Hepatocyte (in vitro differentiated cells): ENCODE measurements at regions not wholly inside any gene's neighbourhood (a gene's known extent, or its start where the extent isn't known, plus 50 kb on each side); places are given as distances from the start of the nearest gene placed in this dataset.

Source experiments
- DNase-seq: peaks from one replicate; pipeline ENCODE4 v3.0.0-alpha.2; 2016; ENCODE audit warnings: low spot score
- H2AFZ ChIP-seq: fragments of 200-600 bp; sonication (generic); 2 replicates; pipeline ENCODE4 v1.6.0; 2016; ENCODE audit warnings: antibody characterized with exemption, mild to moderate bottlenecking
- H3K27ac ChIP-seq: fragments of 200-600 bp; sonication (generic); 2 replicates; pipeline ENCODE4 v1.5.1; 2016; ENCODE audit warnings: mild to moderate bottlenecking
- H3K27me3 ChIP-seq: fragments of 200-600 bp; sonication (generic); 2 replicates; pipeline ENCODE4 v1.6.1; 2016
- H3K36me3 ChIP-seq: fragments of 200-600 bp; sonication (generic); replicated peaks from 2 replicates; pipeline ENCODE4 v1.5.1; 2016; ENCODE audit warnings: low read depth; ENCODE audit not compliant: insufficient read depth
- H3K4me1 ChIP-seq: fragments of 200-600 bp; sonication (generic); 2 replicates; pipeline ENCODE4 v1.5.1; 2016; ENCODE audit warnings: mild to moderate bottlenecking, moderate library complexity; ENCODE audit not compliant: insufficient read depth
- H3K4me2 ChIP-seq: fragments of 200-600 bp; sonication (generic); 2 replicates; pipeline ENCODE4 v1.6.0; 2016
- H3K4me3 ChIP-seq: fragments of 200-600 bp; sonication (generic); 2 replicates; pipeline ENCODE4 v1.5.1; 2016; ENCODE audit warnings: mild to moderate bottlenecking
- H3K79me2 ChIP-seq: fragments of 200-600 bp; sonication (generic); 2 replicates; pipeline ENCODE4 v1.6.0; 2017; ENCODE audit warnings: mild to moderate bottlenecking
- H3K9me2 ChIP-seq: fragments of 200-600 bp; sonication (generic); replicated peaks from 2 replicates; pipeline ENCODE4 v1.6.0; 2017; ENCODE audit warnings: mild to moderate bottlenecking; ENCODE audit not compliant: insufficient read depth
- H3K9me3 ChIP-seq: fragments of 200-600 bp; sonication (generic); 2 replicates; pipeline ENCODE4 v1.5.1; 2016; ENCODE audit warnings: low read depth, mild to moderate bottlenecking
- H4K20me1 ChIP-seq: fragments of 200-600 bp; sonication (generic); 2 replicates; pipeline ENCODE4 v1.6.0; 2016; ENCODE audit warnings: mild to moderate bottlenecking; ENCODE audit not compliant: insufficient read depth, poor library complexity, severe bottlenecking
- CTCF ChIP-seq: fragments of 200-600 bp; sonication (generic); IDR thresholded peaks from 2 replicates; pipeline ENCODE4 v1.5.1; 2016; ENCODE audit warnings: antibody characterized with exemption, mild to moderate bottlenecking; ENCODE audit not compliant: poor library complexity
- EZH2 ChIP-seq: fragments of 200-600 bp; sonication (generic); IDR thresholded peaks from 2 replicates; pipeline ENCODE4 v1.6.1; 2016; ENCODE audit warnings: antibody characterized with exemption, mild to moderate bottlenecking, borderline replicate concordance
- EZH2phosphoT487 ChIP-seq: fragments of 200-600 bp; sonication (generic); IDR thresholded peaks from one replicate; pipeline ENCODE4 v1.6.1; 2018; ENCODE audit warnings: antibody characterized with exemption, mild to moderate bottlenecking, low read depth, moderate library complexity; ENCODE audit not compliant: unreplicated experiment, severe bottlenecking
- WGBS: methylation state at CpG from one replicate; pipeline ENCODE4 v1.1.6; 2016; ENCODE audit warnings: low lambda C conversion rate; ENCODE audit errors: missing lambda C conversion rate; 5-methylcytosine and 5-hydroxymethylcytosine counted together

- Histone ChIP-seq H3K4me1 (no peaks in the 10 kb centered on the region), H3K27ac (no peak overlapping the region), H3K4me3 (no peak overlapping the region), H3K9me2 (no peaks in the 10 kb centered on the region), H3K79me2 (no peaks in the 10 kb centered on the region), H2AFZ (no peak overlapping the region), H3K36me3 (no peaks in the 10 kb centered on the region), H3K4me2 (no peak overlapping the region), H3K27me3 (no peaks in the 10 kb centered on the region), H3K9me3 (no peaks in the 10 kb centered on the region), H4K20me1 (no peaks in the 10 kb centered on the region)
- no peak for DNase-seq
- 87% methylated on average over 1 of the region's 1 CpG for WGBS
- no peak for TF ChIP-seq CTCF
- no peak for TF ChIP-seq EZH2phosphoT487
- no peak for TF ChIP-seq EZH2
Measured at GRCh38 chr1:166785987-166786386, 53.3 kb upstream of the POGK start.

GRCh38 chr1:166789286-166789685 is 50.0 kb upstream of the POGK start:
- no peaks in the 10 kb centered on the region for H3K9me2 ChIP-seq
- no peaks in the 10 kb centered on the region for H3K27me3 ChIP-seq
- no peak overlapping the region for H2AFZ ChIP-seq
- no peaks in the 10 kb centered on the region for H3K4me1 ChIP-seq
- 74% methylated on average over 3 of the region's 3 CpGs for WGBS
- DNase-seq = no peak
- H3K36me3 ChIP-seq = no peaks in the 10 kb centered on the region
- TF ChIP-seq EZH2 (no peak), CTCF (no peak), EZH2phosphoT487 (no peak)
- no peaks in the 10 kb centered on the region for H3K9me3 ChIP-seq
- H3K27ac ChIP-seq = no peak overlapping the region
- no peaks in the 10 kb centered on the region for H4K20me1 ChIP-seq
- H3K79me2 ChIP-seq = no peaks in the 10 kb centered on the region
- H3K4me2 ChIP-seq = no peak overlapping the region
- H3K4me3 ChIP-seq = no peak overlapping the region
